H1 (cell line): ENCODE measurements at regions not wholly inside any gene's neighbourhood (a gene's known extent, or its start where the extent isn't known, plus 50 kb on each side); places are given as distances from the start of the nearest gene placed in this dataset.

Experiments
- CTBP2 ChIP-seq: IDR thresholded peaks from 2 replicates; pipeline ENCODE4 v1.7.0; 2011; ENCODE audit warnings: borderline replicate concordance, mild to moderate bottlenecking, moderate library complexity, mixed read lengths, low read length; ENCODE audit not compliant: insufficient read depth, insufficient read length
- EP300 ChIP-seq, 2 experiments: IDR thresholded peaks; 1 replicate in 1 of 2; 2 replicates in 1 of 2; pipeline ENCODE4 v1.6.1; 2011 to 2012; ENCODE audit warnings: low read depth in 2 of 2, low read length in 2 of 2, mild to moderate bottlenecking in 2 of 2, borderline replicate concordance in 1 of 2, inconsistent platforms in 1 of 2, moderate library complexity in 1 of 2
- HDAC2 ChIP-seq, 2 experiments: fragments of 300-600 bp in 1 of 2; sonication (generic) in 1 of 2; IDR thresholded peaks; 2 replicates each; pipeline ENCODE4 v1.6.1; 2011 to 2012; ENCODE audit warnings: low read depth in 2 of 2, low read length in 2 of 2, mild to moderate bottlenecking in 2 of 2, moderate library complexity in 2 of 2, borderline replicate concordance in 1 of 2, inconsistent platforms in 1 of 2
- KDM5A ChIP-seq: fragments of 200-600 bp; IDR thresholded peaks from 2 replicates; pipeline ENCODE4 v1.7.1; 2012; ENCODE audit warnings: mild to moderate bottlenecking, low read length, inconsistent platforms, mixed read lengths
- RAD21 ChIP-seq, 2 experiments: IDR thresholded peaks in 1 of 2; conservative IDR thresholded peaks in 1 of 2; 2 replicates each; pipeline ENCODE4 v1.6.1; 2011; ENCODE audit warnings: low read depth in 2 of 2, low read length in 2 of 2, improper control_type of control experiment in 1 of 2, inconsistent platforms in 1 of 2, mild to moderate bottlenecking in 1 of 2, moderate library complexity in 1 of 2
- RFX5 ChIP-seq: IDR thresholded peaks from 2 replicates; pipeline ENCODE4 v1.6.1; 2011; ENCODE audit warnings: low read depth, low read length, improper control_type of control experiment, borderline replicate concordance
- RNF2 ChIP-seq: fragments of 200-900, 300-1000 bp; sonication (generic); IDR thresholded peaks from 2 replicates; pipeline ENCODE4 v1.7.1; 2016; ENCODE audit warnings: borderline replicate concordance, low read depth, mild to moderate bottlenecking, antibody characterized with exemption, low read length; ENCODE audit not compliant: poor library complexity, severe bottlenecking; ENCODE audit errors: missing control alignments
- TAF7 ChIP-seq: optimal IDR thresholded peaks from 2 replicates; pipeline ENCODE3; 2011; ENCODE audit warnings: low read depth, mild to moderate bottlenecking, inconsistent platforms, low read length, moderate library complexity, borderline replicate concordance

GRCh38 chr5:168125445-168126199 lies 165.8 kb upstream of the WWC1 start (continued):
- TF ChIP-seq KDM5A, result no peak
- TF ChIP-seq CTBP2, result no peak
- no peak for TF ChIP-seq RNF2
- no peak for TF ChIP-seq EP300 (IDR thresholded peaks at IDR 0.05; ENCODE audit: borderline replicate concordance in 1 of 2, low read depth in 2 of 2, low read length in 2 of 2)
- TF ChIP-seq TAF7, result no peak
- TF ChIP-seq RAD21 (IDR thresholded peaks at IDR 0.05 in 1 of 2, conservative IDR thresholded peaks at IDR 0.05 in 1 of 2; ENCODE audit: low read depth in 2 of 2, low read length in 2 of 2), result no peak
- no peak for TF ChIP-seq RFX5
- TF ChIP-seq HDAC2 (IDR thresholded peaks at IDR 0.05; ENCODE audit: borderline replicate concordance in 1 of 2, low read depth in 2 of 2, low read length in 2 of 2), result no peak
- TF ChIP-seq, all 59 proteins: peak for 0
